Endothelial cell (in vitro differentiated cells): ENCODE measurements at regions not wholly inside any gene's neighbourhood (a gene's known extent, or its start where the extent isn't known, plus 50 kb on each side); places are given as distances from the start of the nearest gene placed in this dataset.
"Not testable (repeated sequence)": the region's sequence is repeated elsewhere in the genome, so short reads cannot be mapped to it uniquely, and the experiment has no call there.

Source experiments
- DNase-seq: peaks from one replicate; pipeline ENCODE4 v3.0.0; 2021; ENCODE audit warnings: low spot score
- H3K27ac Mint-ChIP-seq: one replicate; pipeline ENCODE4 v1.8.0; 2021; ENCODE audit warnings: mixed read lengths, inconsistent platforms; ENCODE audit not compliant: unreplicated experiment
- H3K27me3 Mint-ChIP-seq: one replicate; pipeline ENCODE4 v1.8.0; 2021; ENCODE audit warnings: mild to moderate bottlenecking, moderate library complexity, mixed read lengths, inconsistent platforms; ENCODE audit not compliant: unreplicated experiment
- H3K36me3 Mint-ChIP-seq: one replicate; pipeline ENCODE4 v1.8.0; 2021; ENCODE audit warnings: mild to moderate bottlenecking, low read depth, mixed read lengths, inconsistent platforms; ENCODE audit not compliant: unreplicated experiment
- H3K4me1 Mint-ChIP-seq: one replicate; pipeline ENCODE4 v1.8.0; 2021; ENCODE audit warnings: mild to moderate bottlenecking, mixed read lengths, inconsistent platforms; ENCODE audit not compliant: unreplicated experiment
- H3K4me3 Mint-ChIP-seq: one replicate; pipeline ENCODE4 v1.8.0; 2021; ENCODE audit warnings: mild to moderate bottlenecking, mixed read lengths, inconsistent platforms; ENCODE audit not compliant: unreplicated experiment
- H3K9me3 Mint-ChIP-seq: one replicate; pipeline ENCODE4 v1.8.0; 2021; ENCODE audit warnings: mixed read lengths, inconsistent platforms; ENCODE audit not compliant: unreplicated experiment
- TF ChIP-seq, protein P1 (sequence below): fragments of 200-600 bp; sonication (generic); IDR thresholded peaks from one replicate; pipeline ENCODE4 v1.5.0; 2021; ENCODE audit warnings: antibody characterized with exemption; ENCODE audit not compliant: unreplicated experiment

DNA sequence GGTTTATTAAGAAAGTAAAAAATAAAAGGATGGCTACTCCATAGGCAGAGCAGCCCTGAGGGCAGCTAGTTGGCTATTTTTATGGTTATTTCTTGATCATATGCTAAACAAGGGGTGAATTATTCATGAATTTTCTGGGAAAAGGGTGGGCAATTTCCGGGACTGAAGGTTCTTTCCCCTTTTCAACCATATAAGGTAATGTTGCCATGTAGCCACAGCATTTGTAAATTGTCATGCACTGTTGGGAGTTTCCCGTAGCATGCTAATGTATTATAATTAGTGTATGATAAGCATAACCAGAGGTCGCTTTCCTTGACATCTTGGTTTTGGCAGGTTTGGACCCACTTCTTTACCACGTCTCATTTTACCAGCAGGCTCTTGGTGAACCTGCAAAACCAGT lies 610.4 kb upstream of the B3GAT1 start:
- Mint-ChIP-seq H3K36me3 (no peaks in the 10 kb centered on the region), H3K4me1 (no peaks in the 10 kb centered on the region), H3K27ac (no peak overlapping the region), H3K9me3 (no peaks in the 10 kb centered on the region), H3K27me3 (peaks cover 2% of the 10 kb centered on the region), H3K4me3 (no peak overlapping the region)
- TF ChIP-seq, protein P1, sequence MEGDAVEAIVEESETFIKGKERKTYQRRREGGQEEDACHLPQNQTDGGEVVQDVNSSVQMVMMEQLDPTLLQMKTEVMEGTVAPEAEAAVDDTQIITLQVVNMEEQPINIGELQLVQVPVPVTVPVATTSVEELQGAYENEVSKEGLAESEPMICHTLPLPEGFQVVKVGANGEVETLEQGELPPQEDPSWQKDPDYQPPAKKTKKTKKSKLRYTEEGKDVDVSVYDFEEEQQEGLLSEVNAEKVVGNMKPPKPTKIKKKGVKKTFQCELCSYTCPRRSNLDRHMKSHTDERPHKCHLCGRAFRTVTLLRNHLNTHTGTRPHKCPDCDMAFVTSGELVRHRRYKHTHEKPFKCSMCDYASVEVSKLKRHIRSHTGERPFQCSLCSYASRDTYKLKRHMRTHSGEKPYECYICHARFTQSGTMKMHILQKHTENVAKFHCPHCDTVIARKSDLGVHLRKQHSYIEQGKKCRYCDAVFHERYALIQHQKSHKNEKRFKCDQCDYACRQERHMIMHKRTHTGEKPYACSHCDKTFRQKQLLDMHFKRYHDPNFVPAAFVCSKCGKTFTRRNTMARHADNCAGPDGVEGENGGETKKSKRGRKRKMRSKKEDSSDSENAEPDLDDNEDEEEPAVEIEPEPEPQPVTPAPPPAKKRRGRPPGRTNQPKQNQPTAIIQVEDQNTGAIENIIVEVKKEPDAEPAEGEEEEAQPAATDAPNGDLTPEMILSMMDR = no peak
- no peak for DNase-seq

DNA sequence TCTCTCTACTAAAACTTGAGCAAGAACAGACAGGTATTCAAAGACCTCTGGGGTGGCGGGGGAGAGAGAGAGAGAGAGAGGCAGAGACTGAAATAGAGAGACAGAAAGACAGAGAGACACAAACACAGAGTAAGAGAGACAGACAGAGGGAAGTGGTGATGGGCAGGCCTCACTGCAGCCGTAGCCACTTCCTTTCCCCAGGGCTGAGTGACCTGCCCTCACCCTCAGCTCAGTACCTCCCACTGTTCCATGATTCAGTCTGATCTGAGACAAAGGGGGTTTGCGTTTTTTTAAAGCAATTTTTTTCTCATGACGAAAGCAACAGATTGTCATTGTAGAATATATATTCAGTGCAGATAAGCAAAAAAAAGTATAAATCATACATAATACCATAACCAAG lies 607.9 kb upstream of the B3GAT1 start:
- no peaks in the 10 kb centered on the region for H3K4me1 Mint-ChIP-seq
- no peak overlapping the region for H3K27ac Mint-ChIP-seq
- TF ChIP-seq, protein P1 = no peak
- H3K9me3 Mint-ChIP-seq = no peaks in the 10 kb centered on the region
- peaks cover 2% of the 10 kb centered on the region for H3K27me3 Mint-ChIP-seq
- no peaks in the 10 kb centered on the region for H3K36me3 Mint-ChIP-seq
- no peak for DNase-seq
- H3K4me3 Mint-ChIP-seq = no peak overlapping the region

DNA sequence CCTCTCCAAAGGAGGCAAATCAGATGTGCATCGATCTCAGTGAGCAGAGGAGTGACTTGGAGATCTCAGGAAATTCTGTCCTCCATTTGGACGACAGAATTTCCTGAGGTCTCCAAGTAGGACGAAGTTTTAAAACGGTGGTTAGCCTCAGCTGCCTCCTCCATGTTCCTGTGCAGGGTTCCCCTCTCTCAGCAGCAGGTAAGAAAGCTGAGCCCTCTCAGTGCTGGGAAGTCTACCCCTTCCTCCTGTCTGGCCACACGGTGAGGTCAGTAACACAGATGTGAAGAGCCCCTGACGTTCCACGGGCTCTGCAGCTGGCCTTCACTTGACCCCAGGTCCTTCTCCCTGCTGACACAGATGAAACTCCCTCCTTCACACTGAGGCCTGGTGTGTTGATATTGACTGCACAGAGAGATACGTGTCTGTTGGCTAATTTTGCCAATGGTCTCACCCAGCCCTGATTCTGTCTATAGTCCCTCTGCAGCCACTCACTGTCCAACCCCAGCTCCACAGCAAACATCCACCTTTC lies 607.4 kb upstream of the B3GAT1 start:
- H3K36me3 Mint-ChIP-seq = no peaks in the 10 kb centered on the region
- H3K27ac Mint-ChIP-seq = no peak overlapping the region

DNA sequence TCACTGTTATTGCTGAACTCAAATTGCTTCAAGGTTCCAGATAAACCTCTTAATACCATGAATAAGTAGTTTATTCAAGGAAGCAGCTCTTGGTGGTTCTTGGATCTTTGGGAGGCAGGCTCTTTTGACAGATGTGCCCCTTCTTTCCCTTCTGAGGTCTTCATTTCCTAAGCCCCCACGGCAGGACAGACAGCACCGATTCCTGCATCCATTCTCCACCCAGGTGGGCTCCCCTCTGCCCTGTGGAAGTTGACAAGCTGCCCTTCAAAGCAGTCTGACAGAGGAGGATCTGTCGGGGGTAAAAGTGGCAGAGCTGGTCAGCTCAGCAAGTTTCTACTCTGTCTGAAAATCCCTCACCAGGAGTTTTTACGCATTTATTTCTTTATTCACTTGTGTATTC lies 605.3 kb upstream of the B3GAT1 start:
- Mint-ChIP-seq H3K27me3 (peaks cover 2% of the 10 kb centered on the region), H3K4me3 (no peak overlapping the region), H3K4me1 (no peaks in the 10 kb centered on the region), H3K27ac (no peak overlapping the region), H3K9me3 (no peaks in the 10 kb centered on the region), H3K36me3 (no peaks in the 10 kb centered on the region)
- TF ChIP-seq, protein P1 = no peak
- DNase-seq = no peak

More for the DNA sequence above, 607.4 kb upstream of the B3GAT1 start:
- TF ChIP-seq, protein P1 = no peak
- peaks cover 2% of the 10 kb centered on the region for H3K27me3 Mint-ChIP-seq
- H3K4me3 Mint-ChIP-seq = no peak overlapping the region
- H3K9me3 Mint-ChIP-seq = no peaks in the 10 kb centered on the region
- no peak for DNase-seq
- no peaks in the 10 kb centered on the region for H3K4me1 Mint-ChIP-seq

DNA sequence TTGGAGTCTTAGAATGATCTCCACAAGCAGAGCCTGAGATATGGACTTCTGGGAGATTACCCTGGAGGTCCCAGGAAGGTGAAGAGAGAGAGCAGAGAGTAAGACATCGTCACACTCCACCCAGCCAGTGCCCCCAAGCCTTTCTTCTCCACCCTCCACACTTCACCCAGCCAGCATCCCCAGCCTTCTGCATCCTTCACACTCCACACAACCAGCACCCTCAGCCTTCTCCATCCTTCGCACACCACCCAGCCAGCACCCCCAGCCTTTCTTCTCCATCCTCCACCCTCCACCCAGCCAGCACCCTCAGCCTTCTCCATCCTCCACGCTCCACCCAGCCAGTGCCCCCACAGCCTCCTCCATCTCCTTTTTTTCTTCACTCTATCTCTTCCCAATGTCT lies 603.9 kb upstream of the B3GAT1 start:
- no peaks in the 10 kb centered on the region for H3K9me3 Mint-ChIP-seq
- H3K27ac Mint-ChIP-seq = no peak overlapping the region
- H3K4me1 Mint-ChIP-seq = no peaks in the 10 kb centered on the region
- TF ChIP-seq, protein P1 = no peak
- peaks cover 2% of the 10 kb centered on the region for H3K27me3 Mint-ChIP-seq
- H3K36me3 Mint-ChIP-seq = no peaks in the 10 kb centered on the region
- DNase-seq = no peak
- H3K4me3 Mint-ChIP-seq = no peak overlapping the region

DNA sequence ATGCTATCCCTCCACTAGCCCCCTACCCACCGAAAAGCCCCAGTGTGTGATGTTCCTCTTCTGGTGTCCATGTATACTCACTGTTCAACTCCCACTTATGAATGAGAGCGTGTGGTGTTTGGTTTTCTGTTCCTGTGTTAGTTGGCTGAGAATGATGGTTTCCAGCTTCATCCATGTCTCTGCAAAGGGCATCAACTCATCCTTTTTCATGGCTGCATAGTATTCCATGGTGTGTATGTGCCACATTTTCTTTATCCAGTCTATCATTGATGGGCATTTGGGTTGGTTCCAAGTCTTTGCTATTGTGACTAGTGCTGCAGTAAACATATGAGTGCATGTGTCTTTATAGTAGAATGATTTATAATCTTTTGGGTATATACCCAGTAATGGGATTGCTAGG lies 599.3 kb upstream of the B3GAT1 start:
- not testable (repeated sequence) for H3K4me3 Mint-ChIP-seq

More for the DNA sequence above, 599.3 kb upstream of the B3GAT1 start:
- not testable (repeated sequence) for DNase-seq, H3K27me3 Mint-ChIP-seq, H3K36me3 Mint-ChIP-seq, H3K4me1 Mint-ChIP-seq, H3K9me3 Mint-ChIP-seq, H3K27ac Mint-ChIP-seq
